ENCODE measurements at regions not wholly inside any gene's neighbourhood (a gene's known extent, or its start where the extent isn't known, plus 50 kb on each side); places are given as distances from the start of the nearest gene placed in this dataset.
"Not testable (repeated sequence)": the region's sequence is repeated elsewhere in the genome, so short reads cannot be mapped to it uniquely, and the experiment has no call there.

- no peak overlapping the region for H3K4me2 ChIP-seq (ENCODE audit: low read length)
- no peak overlapping the region for H3K9ac ChIP-seq (ENCODE audit: low read length)
- no peaks in the 10 kb centered on the region for H3K79me2 ChIP-seq (replicated peaks; ENCODE audit: insufficient read depth, low read length)
- TF ChIP-seq EP300 (conservative IDR thresholded peaks at IDR 0.05; ENCODE audit: poor library complexity, severe bottlenecking): no peak
- TF ChIP-seq, protein P1, sequence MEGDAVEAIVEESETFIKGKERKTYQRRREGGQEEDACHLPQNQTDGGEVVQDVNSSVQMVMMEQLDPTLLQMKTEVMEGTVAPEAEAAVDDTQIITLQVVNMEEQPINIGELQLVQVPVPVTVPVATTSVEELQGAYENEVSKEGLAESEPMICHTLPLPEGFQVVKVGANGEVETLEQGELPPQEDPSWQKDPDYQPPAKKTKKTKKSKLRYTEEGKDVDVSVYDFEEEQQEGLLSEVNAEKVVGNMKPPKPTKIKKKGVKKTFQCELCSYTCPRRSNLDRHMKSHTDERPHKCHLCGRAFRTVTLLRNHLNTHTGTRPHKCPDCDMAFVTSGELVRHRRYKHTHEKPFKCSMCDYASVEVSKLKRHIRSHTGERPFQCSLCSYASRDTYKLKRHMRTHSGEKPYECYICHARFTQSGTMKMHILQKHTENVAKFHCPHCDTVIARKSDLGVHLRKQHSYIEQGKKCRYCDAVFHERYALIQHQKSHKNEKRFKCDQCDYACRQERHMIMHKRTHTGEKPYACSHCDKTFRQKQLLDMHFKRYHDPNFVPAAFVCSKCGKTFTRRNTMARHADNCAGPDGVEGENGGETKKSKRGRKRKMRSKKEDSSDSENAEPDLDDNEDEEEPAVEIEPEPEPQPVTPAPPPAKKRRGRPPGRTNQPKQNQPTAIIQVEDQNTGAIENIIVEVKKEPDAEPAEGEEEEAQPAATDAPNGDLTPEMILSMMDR (IDR thresholded peaks at IDR 0.05; ENCODE audit: poor library complexity, severe bottlenecking): no peak
- TF ChIP-seq, protein P2, sequence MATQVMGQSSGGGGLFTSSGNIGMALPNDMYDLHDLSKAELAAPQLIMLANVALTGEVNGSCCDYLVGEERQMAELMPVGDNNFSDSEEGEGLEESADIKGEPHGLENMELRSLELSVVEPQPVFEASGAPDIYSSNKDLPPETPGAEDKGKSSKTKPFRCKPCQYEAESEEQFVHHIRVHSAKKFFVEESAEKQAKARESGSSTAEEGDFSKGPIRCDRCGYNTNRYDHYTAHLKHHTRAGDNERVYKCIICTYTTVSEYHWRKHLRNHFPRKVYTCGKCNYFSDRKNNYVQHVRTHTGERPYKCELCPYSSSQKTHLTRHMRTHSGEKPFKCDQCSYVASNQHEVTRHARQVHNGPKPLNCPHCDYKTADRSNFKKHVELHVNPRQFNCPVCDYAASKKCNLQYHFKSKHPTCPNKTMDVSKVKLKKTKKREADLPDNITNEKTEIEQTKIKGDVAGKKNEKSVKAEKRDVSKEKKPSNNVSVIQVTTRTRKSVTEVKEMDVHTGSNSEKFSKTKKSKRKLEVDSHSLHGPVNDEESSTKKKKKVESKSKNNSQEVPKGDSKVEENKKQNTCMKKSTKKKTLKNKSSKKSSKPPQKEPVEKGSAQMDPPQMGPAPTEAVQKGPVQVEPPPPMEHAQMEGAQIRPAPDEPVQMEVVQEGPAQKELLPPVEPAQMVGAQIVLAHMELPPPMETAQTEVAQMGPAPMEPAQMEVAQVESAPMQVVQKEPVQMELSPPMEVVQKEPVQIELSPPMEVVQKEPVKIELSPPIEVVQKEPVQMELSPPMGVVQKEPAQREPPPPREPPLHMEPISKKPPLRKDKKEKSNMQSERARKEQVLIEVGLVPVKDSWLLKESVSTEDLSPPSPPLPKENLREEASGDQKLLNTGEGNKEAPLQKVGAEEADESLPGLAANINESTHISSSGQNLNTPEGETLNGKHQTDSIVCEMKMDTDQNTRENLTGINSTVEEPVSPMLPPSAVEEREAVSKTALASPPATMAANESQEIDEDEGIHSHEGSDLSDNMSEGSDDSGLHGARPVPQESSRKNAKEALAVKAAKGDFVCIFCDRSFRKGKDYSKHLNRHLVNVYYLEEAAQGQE (IDR thresholded peaks at IDR 0.05; ENCODE audit: borderline replicate concordance): no peak
- TF ChIP-seq EZH2 (IDR thresholded peaks at IDR 0.05; ENCODE audit: borderline replicate concordance, insufficient read depth, low read length, poor library complexity, severe bottlenecking): no peak
- TF ChIP-seq MXI1 (conservative IDR thresholded peaks at IDR 0.05; ENCODE audit: poor library complexity, severe bottlenecking): no peak
- TF ChIP-seq TAF1 (IDR thresholded peaks at IDR 0.05; ENCODE audit: low read depth): no peak
- TF ChIP-seq RAD21 (conservative IDR thresholded peaks at IDR 0.05): no peak
- TF ChIP-seq POLR2AphosphoS5 (IDR thresholded peaks at IDR 0.05): no peak
- no peak for TF ChIP-seq SMC3 (conservative IDR thresholded peaks at IDR 0.05; ENCODE audit: poor library complexity)
- H3K27ac ChIP-seq (ENCODE audit: low read length): no peak overlapping the region
- no peaks in the 10 kb centered on the region for H3F3A ChIP-seq (ENCODE audit: insufficient read depth, low read length, poor library complexity, severe bottlenecking)
- H3K9me3 ChIP-seq (ENCODE audit: low read length): no peaks in the 10 kb centered on the region
- H3K4me3 ChIP-seq (ENCODE audit: low read length): no peak overlapping the region
- no peaks in the 10 kb centered on the region for H3K36me3 ChIP-seq (ENCODE audit: insufficient read depth, low read length)
- H4K20me1 ChIP-seq (ENCODE audit: insufficient read depth): no peaks in the 10 kb centered on the region
- no peaks in the 10 kb centered on the region for H3K9me2 ChIP-seq (ENCODE audit: insufficient read depth, low read length)
- H2AFZ ChIP-seq (ENCODE audit: low read depth, low read length): no peak overlapping the region
- H3K27me3 ChIP-seq (ENCODE audit: insufficient read depth, low read depth, low read length): no peaks in the 10 kb centered on the region
These were observed 190.2 kb upstream of the SLC38A2 start for GRCh38 chr12:46562625-46563225.

GRCh38 chr12:46561769-46562624 lies 189.4 kb upstream of the SLC38A2 start:
- H3K4me3 ChIP-seq (ENCODE audit: low read length); H3K27ac ChIP-seq (ENCODE audit: low read length); H3K4me2 ChIP-seq (ENCODE audit: low read length): not testable (repeated sequence)

More at GRCh38 chr12:46561769-46562624, 189.4 kb upstream of the SLC38A2 start:
- not testable (repeated sequence) for H3K36me3 ChIP-seq (ENCODE audit: insufficient read depth, low read length); H3K79me2 ChIP-seq (replicated peaks; ENCODE audit: insufficient read depth, low read length); H3K9ac ChIP-seq (ENCODE audit: low read length); H3K27me3 ChIP-seq (ENCODE audit: insufficient read depth, low read depth, low read length); H2AFZ ChIP-seq (ENCODE audit: low read depth, low read length); H3K9me3 ChIP-seq (ENCODE audit: low read length); H3F3A ChIP-seq (ENCODE audit: insufficient read depth, low read length, poor library complexity, severe bottlenecking); H4K20me1 ChIP-seq (ENCODE audit: insufficient read depth); H3K9me2 ChIP-seq (ENCODE audit: insufficient read depth, low read length)
